Nucleus accumbens (tissue), 56 donors: ENCODE measurements at regions not wholly inside any gene's neighbourhood (a gene's known extent, or its start where the extent isn't known, plus 50 kb on each side); places are given as distances from the start of the nearest gene placed in this dataset.
"Not testable (repeated sequence)": the region's sequence is repeated elsewhere in the genome, so short reads cannot be mapped to it uniquely, and the experiment has no call there.

Source experiments
- DNase-seq, 56 donors: peaks; one replicate each; lab custom pipeline; 2025; lab: John Stamatoyannopoulos, UW

DNA sequence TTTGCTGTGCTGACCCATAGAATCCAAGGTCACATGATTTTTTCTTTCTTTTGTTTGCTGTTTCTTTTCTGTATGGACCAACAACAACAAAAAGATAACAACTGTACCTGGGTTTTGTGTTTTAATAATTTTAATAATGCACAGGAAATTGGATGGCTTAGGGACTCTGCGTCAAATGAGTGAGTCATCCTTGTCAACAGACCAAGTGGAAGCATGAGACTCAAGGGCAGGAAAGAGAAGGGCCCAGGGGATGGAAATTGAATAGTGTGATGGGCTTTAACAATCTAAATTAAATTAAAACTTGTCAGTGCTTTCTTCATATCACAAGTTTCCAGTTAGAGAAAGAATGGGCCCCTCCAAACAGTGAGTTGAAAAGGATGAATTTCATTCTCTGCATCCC is 413.0 kb downstream of the PREX1 start:
- DNase-seq: no peak

- no peak for DNase-seq
Measured at GRCh38 chr20:48411919-48412522, 415.8 kb downstream of the PREX1 start.

DNA sequence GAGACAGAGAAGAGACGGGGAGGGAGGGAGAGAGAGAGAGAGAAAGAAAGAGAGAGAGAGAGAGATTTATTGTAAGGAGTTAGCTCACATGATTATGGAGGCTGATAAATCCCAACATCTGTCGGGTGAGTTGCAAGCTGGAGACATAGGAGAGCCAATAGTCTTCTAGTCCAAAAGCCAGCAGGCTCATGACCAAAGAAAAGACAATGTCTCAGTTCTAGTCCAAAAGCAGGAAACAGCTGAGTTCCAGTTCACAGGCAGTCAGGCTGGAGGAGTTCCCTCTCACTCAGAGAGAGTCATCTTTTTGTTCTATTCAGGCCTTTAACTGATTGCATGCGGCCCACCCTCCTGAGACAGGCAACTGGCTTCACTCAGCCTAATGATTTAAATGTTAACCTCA is 416.6 kb downstream of the PREX1 start:
- peak in 27 of 56 donors; percentile 9 to 65 (median 24) for DNase-seq

GRCh38 chr20:48409055-48409615 is 418.7 kb downstream of the PREX1 start:
- DNase-seq: no peak

DNA sequence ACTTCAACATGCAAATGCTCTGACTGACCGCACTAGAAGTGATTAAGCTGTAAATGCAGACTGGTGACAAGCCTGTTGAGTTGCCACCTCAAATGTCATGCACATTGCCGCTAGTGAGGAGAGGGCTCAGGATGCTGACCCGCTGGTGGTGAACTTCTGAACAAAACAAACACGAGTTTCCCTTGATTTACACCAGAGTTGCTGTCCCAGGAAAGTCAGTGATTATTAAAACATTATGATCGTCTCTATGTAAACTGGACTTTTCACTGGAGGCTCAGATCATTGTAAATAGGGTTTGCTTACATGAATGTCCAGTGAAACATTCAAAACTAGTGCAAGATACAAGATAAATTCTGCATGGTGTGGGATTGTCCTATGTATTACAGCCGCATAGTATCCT is 420.1 kb downstream of the PREX1 start:
- DNase-seq: no peak

GRCh38 chr20:48406912-48407340 is 420.9 kb downstream of the PREX1 start:
- DNase-seq: peak in 23 of 56 donors; percentile 5 to 69 (median 37)

GRCh38 chr20:48406498-48406897 is 421.3 kb downstream of the PREX1 start:
- DNase-seq: peak in 2 of 56 donors; percentile 32 to 44

- peak in 3 of 56 donors; percentile 6 to 17 (median 8) for DNase-seq
Measured at GRCh38 chr20:48405909-48406308, 421.9 kb downstream of the PREX1 start.

GRCh38 chr20:48404598-48404997 is 423.2 kb downstream of the PREX1 start:
- DNase-seq: no peak

GRCh38 chr20:48403167-48403761 is 424.5 kb downstream of the PREX1 start:
- DNase-seq: no peak

GRCh38 chr20:48401359-48401758 is 426.4 kb downstream of the PREX1 start:
- DNase-seq: no peak

DNA sequence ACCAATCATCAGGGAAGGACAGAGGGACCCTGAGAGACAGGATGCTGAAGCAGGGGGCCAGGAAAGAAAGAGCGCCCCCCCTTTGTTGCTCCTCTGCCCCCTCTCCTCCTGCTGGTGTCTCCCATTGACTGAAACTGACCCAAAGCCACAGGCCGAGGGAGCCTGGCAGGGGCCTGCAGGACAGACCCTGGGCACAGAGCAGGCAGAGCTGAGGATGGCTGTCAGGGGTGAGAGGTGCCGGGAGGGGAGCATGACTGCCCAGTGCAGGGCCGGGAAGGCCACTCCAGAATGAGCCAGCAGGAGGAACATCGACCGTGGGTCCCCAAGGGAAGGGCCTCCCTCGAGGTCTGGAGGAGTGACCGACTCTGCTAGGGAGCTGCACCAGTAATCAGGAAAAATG is 427.8 kb downstream of the PREX1 start:
- no peak for DNase-seq

- no peak for DNase-seq
Measured at GRCh38 chr20:48398506-48399449, 429.0 kb downstream of the PREX1 start.

GRCh38 chr20:48396981-48397861 is 430.6 kb downstream of the PREX1 start:
- DNase-seq: not testable (repeated sequence)

GRCh38 chr20:48395816-48396546 is 431.8 kb downstream of the PREX1 start:
- peak in 10 of 56 donors; percentile 5 to 36 (median 24) for DNase-seq

DNA sequence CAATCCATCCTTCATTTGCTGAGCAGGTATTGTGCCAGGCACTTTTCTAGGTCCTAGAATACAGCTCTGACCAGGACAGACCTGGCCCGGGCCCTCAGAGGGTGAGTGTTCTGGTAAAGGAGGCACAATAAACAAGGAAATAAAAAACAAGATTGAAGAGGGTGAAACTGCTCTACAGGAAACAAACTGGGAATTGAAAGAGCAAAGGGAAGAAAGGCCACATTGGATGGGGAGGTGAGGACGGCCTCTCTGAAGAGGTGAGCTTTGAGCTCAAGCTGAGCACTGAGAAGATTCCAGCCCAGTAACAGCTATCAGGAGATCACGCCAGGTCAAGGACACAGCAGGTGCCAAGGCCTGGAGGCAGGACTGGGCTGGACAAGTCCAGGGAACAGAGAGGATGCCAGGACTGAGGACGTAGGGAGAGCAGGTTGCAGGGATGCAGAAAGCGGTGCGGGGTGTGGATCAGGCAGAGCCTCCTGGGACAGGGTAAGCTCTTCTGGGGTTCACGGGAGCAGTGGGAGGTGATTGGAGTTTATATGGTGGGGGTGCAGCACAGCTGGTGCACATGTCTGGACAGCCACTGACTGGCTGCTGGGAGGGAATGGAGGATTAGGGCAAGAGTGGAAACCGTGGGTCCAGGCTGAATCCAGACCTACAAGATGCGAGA is 433.3 kb downstream of the PREX1 start:
- DNase-seq: no peak

- peak in 1 of 56 donors; percentile 6 for DNase-seq
Measured at GRCh38 chr20:48393737-48394314, 434.0 kb downstream of the PREX1 start.

DNA sequence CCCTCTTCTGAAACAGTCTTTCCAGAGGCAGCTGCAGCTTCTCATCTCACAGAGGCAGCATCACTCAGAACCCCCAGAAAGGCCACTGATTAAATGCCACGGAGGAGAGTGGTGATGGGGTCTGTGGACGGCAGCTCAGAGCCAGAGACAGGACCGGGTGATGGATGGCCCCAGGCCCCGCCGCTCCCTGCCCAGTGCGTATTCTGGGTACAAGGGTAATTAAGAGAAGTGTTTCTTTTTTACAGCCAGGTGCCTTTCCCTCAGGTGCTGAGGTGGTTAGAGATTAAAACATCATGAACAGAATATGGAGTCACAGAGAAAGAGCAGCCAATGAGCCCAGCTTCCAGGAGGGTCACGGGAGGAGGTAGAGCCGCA is 434.5 kb downstream of the PREX1 start:
- no peak for DNase-seq
